GM12892 (cell line): ENCODE measurements at regions not wholly inside any gene's neighbourhood (a gene's known extent, or its start where the extent isn't known, plus 50 kb on each side); places are given as distances from the start of the nearest gene placed in this dataset.

ENCODE experiments used
- POLR2A ChIP-seq: IDR thresholded peaks from 2 replicates; pipeline ENCODE4 v1.6.1; 2011; ENCODE audit warnings: low read depth, low read length, control low read depth
- POLR2AphosphoS5 ChIP-seq: IDR thresholded peaks from 2 replicates; pipeline ENCODE4 v1.6.1; 2011; ENCODE audit warnings: low read depth, low read length, control low read depth

- TF ChIP-seq POLR2A (no peak), POLR2AphosphoS5 (no peak)
Measured at GRCh38 chrX:10071451-10072144, 85.2 kb upstream of the CLCN4 start.
